ENCODE measurements at regions not wholly inside any gene's neighbourhood (a gene's known extent, or its start where the extent isn't known, plus 50 kb on each side); places are given as distances from the start of the nearest gene placed in this dataset.

- ATAC-seq (ENCODE audit: insufficient read depth, low FRiP score) (no peak), DNase-seq (no peak)
- H3K9ac ChIP-seq (ENCODE audit: insufficient read depth in 1 of 2, low read length in 2 of 2): no peak overlapping the region
- TF ChIP-seq CTCF (IDR thresholded peaks at IDR 0.05; ENCODE audit: control extremely low read depth, extremely low read depth): no peak
- H3K27me3 ChIP-seq (ENCODE audit: control insufficient read depth in 3 of 3, insufficient read depth in 3 of 3, low read length in 2 of 3): no peaks in the 10 kb centered on the region
- H3K4me3 ChIP-seq: no peak overlapping the region
- no peaks in the 10 kb centered on the region for H3K9me3 ChIP-seq (ENCODE audit: control insufficient read depth in 4 of 4, insufficient read depth in 3 of 4, low read length in 3 of 4)
- no peak overlapping the region for H3K27ac ChIP-seq (ENCODE audit: low read depth in 1 of 2, low read length in 1 of 2)
- 70 to 84% methylated on average over 2 of the region's 2 CpGs for WGBS, 2 donors
- no peaks in the 10 kb centered on the region for H3K4me1 ChIP-seq (ENCODE audit: control insufficient read depth in 5 of 5, insufficient read depth in 5 of 5, low read length in 5 of 5)
- no peaks in the 10 kb centered on the region for H3K36me3 ChIP-seq (ENCODE audit: control insufficient read depth in 4 of 4, insufficient read depth in 4 of 4, low read length in 4 of 4)
These were observed 361.2 kb upstream of the TRPC7 start for GRCh38 chr5:136726506-136726905.

GRCh38 chr5:136724161-136724560 is 358.8 kb upstream of the TRPC7 start:
- no peak for TF ChIP-seq CTCF (IDR thresholded peaks at IDR 0.05; ENCODE audit: control extremely low read depth, extremely low read depth)
- Histone ChIP-seq H3K36me3 (ENCODE audit: control insufficient read depth in 4 of 4, insufficient read depth in 4 of 4, low read length in 4 of 4) (no peaks in the 10 kb centered on the region), H3K4me1 (ENCODE audit: control insufficient read depth in 5 of 5, insufficient read depth in 5 of 5, low read length in 5 of 5) (no peaks in the 10 kb centered on the region), H3K27me3 (ENCODE audit: control insufficient read depth in 3 of 3, insufficient read depth in 3 of 3, low read length in 2 of 3) (no peaks in the 10 kb centered on the region), H3K9me3 (ENCODE audit: control insufficient read depth in 4 of 4, insufficient read depth in 3 of 4, low read length in 3 of 4) (no peaks in the 10 kb centered on the region), H3K27ac (ENCODE audit: low read depth in 1 of 2, low read length in 1 of 2) (no peak overlapping the region), H3K9ac (ENCODE audit: insufficient read depth in 1 of 2, low read length in 2 of 2) (no peak overlapping the region), H3K4me3 (no peak overlapping the region)
- ATAC-seq (ENCODE audit: insufficient read depth, low FRiP score) (no peak), DNase-seq (no peak)
- 85% methylated on average over 2 of the region's 2 CpGs for WGBS, 2 donors

GRCh38 chr5:136722581-136722980 is 357.2 kb upstream of the TRPC7 start:
- H3K36me3 ChIP-seq (ENCODE audit: control insufficient read depth in 4 of 4, insufficient read depth in 4 of 4, low read length in 4 of 4): no peaks in the 10 kb centered on the region
- no peak overlapping the region for H3K27ac ChIP-seq (ENCODE audit: low read depth in 1 of 2, low read length in 1 of 2)
- no peak overlapping the region for H3K9ac ChIP-seq (ENCODE audit: insufficient read depth in 1 of 2, low read length in 2 of 2)
- H3K4me1 ChIP-seq (ENCODE audit: control insufficient read depth in 5 of 5, insufficient read depth in 5 of 5, low read length in 5 of 5): no peaks in the 10 kb centered on the region
- ATAC-seq (ENCODE audit: insufficient read depth, low FRiP score) (no peak), DNase-seq (no peak)
- no peaks in the 10 kb centered on the region for H3K27me3 ChIP-seq (ENCODE audit: control insufficient read depth in 3 of 3, insufficient read depth in 3 of 3, low read length in 2 of 3)
- WGBS, 2 donors: 78 to 84% methylated on average over 1 of the region's 1 CpG
- H3K9me3 ChIP-seq (ENCODE audit: control insufficient read depth in 4 of 4, insufficient read depth in 3 of 4, low read length in 3 of 4): no peaks in the 10 kb centered on the region
- H3K4me3 ChIP-seq: no peak overlapping the region
- no peak for TF ChIP-seq CTCF (IDR thresholded peaks at IDR 0.05; ENCODE audit: control extremely low read depth, extremely low read depth)

GRCh38 chr5:136722086-136722485 is 356.7 kb upstream of the TRPC7 start:
- no peaks in the 10 kb centered on the region for H3K27me3 ChIP-seq (ENCODE audit: control insufficient read depth in 3 of 3, insufficient read depth in 3 of 3, low read length in 2 of 3)
- H3K4me1 ChIP-seq (ENCODE audit: control insufficient read depth in 5 of 5, insufficient read depth in 5 of 5, low read length in 5 of 5): no peaks in the 10 kb centered on the region
- ATAC-seq (ENCODE audit: insufficient read depth, low FRiP score) (no peak), DNase-seq (no peak)
- no peak overlapping the region for H3K4me3 ChIP-seq
- H3K36me3 ChIP-seq (ENCODE audit: control insufficient read depth in 4 of 4, insufficient read depth in 4 of 4, low read length in 4 of 4): no peaks in the 10 kb centered on the region
- TF ChIP-seq CTCF (IDR thresholded peaks at IDR 0.05; ENCODE audit: control extremely low read depth, extremely low read depth): no peak
- H3K27ac ChIP-seq (ENCODE audit: low read depth in 1 of 2, low read length in 1 of 2): no peak overlapping the region
- H3K9ac ChIP-seq (ENCODE audit: insufficient read depth in 1 of 2, low read length in 2 of 2): no peak overlapping the region
- H3K9me3 ChIP-seq (ENCODE audit: control insufficient read depth in 4 of 4, insufficient read depth in 3 of 4, low read length in 3 of 4): no peaks in the 10 kb centered on the region
- WGBS, 2 donors: 73 to 86% methylated on average over 4 of the region's 4 CpGs
